Lower lobe of right lung (tissue), 2 donors: ENCODE measurements at regions not wholly inside any gene's neighbourhood (a gene's known extent, or its start where the extent isn't known, plus 50 kb on each side); places are given as distances from the start of the nearest gene placed in this dataset.

Experiments
- ATAC-seq, 2 donors: fragments of 200-7000 bp; cut with Tn5 transposase; one replicate each; pipeline ENCODE4 v1.9.1; 2020 to 2022; ENCODE audit warnings: mild to moderate bottlenecking in 2 of 2, moderate library complexity in 2 of 2
- DNase-seq: peaks from one replicate; pipeline ENCODE4 v3.0.0-alpha.2; 2020
- H3K27ac ChIP-seq: fragments of 200-600 bp; one replicate; pipeline ENCODE4 v1.8.0; 2022
- H3K27me3 ChIP-seq: fragments of 200-600 bp; one replicate; pipeline ENCODE4 v1.8.0; 2022; ENCODE audit warnings: low read depth
- H3K36me3 ChIP-seq: fragments of 200-600 bp; one replicate; pipeline ENCODE4 v1.8.0; 2022; ENCODE audit warnings: mild to moderate bottlenecking
- H3K4me1 ChIP-seq: fragments of 200-600 bp; one replicate; pipeline ENCODE4 v1.8.0; 2022
- H3K4me3 ChIP-seq: fragments of 200-600 bp; one replicate; pipeline ENCODE4 v1.8.0; 2022; ENCODE audit warnings: mild to moderate bottlenecking
- H3K9me3 ChIP-seq: fragments of 200-600 bp; one replicate; pipeline ENCODE4 v1.8.0; 2022
- CTCF ChIP-seq: fragments of 200-600 bp; IDR thresholded peaks from one replicate; pipeline ENCODE4 v1.8.0; 2022; ENCODE audit warnings: antibody characterized with exemption, mild to moderate bottlenecking
- intact Hi-C: fragments of 100-400 bp; cut with DNase I; formaldehyde crosslinking; loops from one replicate; pipeline ENCODE4 v1.11.0; 2022
- donor health status: DM: no; HTN: yes; CAD: no; lungs with severe emphysema.

GRCh38 chr2:133711806-133712205 lies 143.5 kb upstream of the NCKAP5 start:
- no peak for ATAC-seq

GRCh38 chr2:133712369-133712768 lies 144.1 kb upstream of the NCKAP5 start:
- ATAC-seq: no peak
- TF ChIP-seq CTCF: no peak
- Histone ChIP-seq H3K27ac (no peak overlapping the region), H3K4me3 (no peak overlapping the region), H3K4me1 (no peaks in the 10 kb centered on the region), H3K9me3 (no peaks in the 10 kb centered on the region), H3K27me3 (no peaks in the 10 kb centered on the region), H3K36me3 (no peaks in the 10 kb centered on the region)
- intact Hi-C loops: no loop called here
- DNase-seq: no peak

More at GRCh38 chr2:133711806-133712205, 143.5 kb upstream of the NCKAP5 start:
- Histone ChIP-seq H3K4me1 (no peaks in the 10 kb centered on the region), H3K36me3 (no peaks in the 10 kb centered on the region), H3K27ac (no peak overlapping the region), H3K4me3 (no peak overlapping the region), H3K27me3 (no peaks in the 10 kb centered on the region), H3K9me3 (no peaks in the 10 kb centered on the region)
- DNase-seq: no peak
- no peak for TF ChIP-seq CTCF
- intact Hi-C loops: no loop called here

GRCh38 chr2:133713049-133713580 lies 144.9 kb upstream of the NCKAP5 start:
- no peak for TF ChIP-seq CTCF
- Histone ChIP-seq H3K4me3 (no peak overlapping the region), H3K27me3 (no peaks in the 10 kb centered on the region), H3K36me3 (no peaks in the 10 kb centered on the region), H3K27ac (no peak overlapping the region), H3K9me3 (no peaks in the 10 kb centered on the region), H3K4me1 (no peaks in the 10 kb centered on the region)
- DNase-seq (no peak), ATAC-seq (no peak)
- intact Hi-C loops: no loop called here

- TF ChIP-seq CTCF: no peak
- ATAC-seq (no peak), DNase-seq (no peak)
- intact Hi-C loops: no loop called here
- Histone ChIP-seq H3K36me3 (no peaks in the 10 kb centered on the region), H3K9me3 (no peaks in the 10 kb centered on the region), H3K4me3 (no peak overlapping the region), H3K27ac (no peak overlapping the region), H3K4me1 (no peaks in the 10 kb centered on the region), H3K27me3 (no peaks in the 10 kb centered on the region)
Observed at GRCh38 chr2:133716166-133716565, 147.9 kb upstream of the NCKAP5 start.

GRCh38 chr2:133717497-133717896 lies 149.2 kb upstream of the NCKAP5 start:
- no peaks in the 10 kb centered on the region for H3K27me3 ChIP-seq
- no peak overlapping the region for H3K27ac ChIP-seq
- H3K9me3 ChIP-seq: no peaks in the 10 kb centered on the region
- TF ChIP-seq CTCF: no peak
- DNase-seq (no peak), ATAC-seq (no peak)
- H3K4me1 ChIP-seq: no peaks in the 10 kb centered on the region
- H3K36me3 ChIP-seq: no peaks in the 10 kb centered on the region
- no peak overlapping the region for H3K4me3 ChIP-seq
- intact Hi-C loops: no loop called here
